LNCAP (cell line): ENCODE measurements at regions not wholly inside any gene's neighbourhood (a gene's known extent, or its start where the extent isn't known, plus 50 kb on each side); places are given as distances from the start of the nearest gene placed in this dataset.

Source experiments
- TF ChIP-seq, protein P1 (sequence below): fragments of 450-650 bp; IDR thresholded peaks from 2 replicates; pipeline ENCODE4 v1.5.1; 2017; ENCODE audit warnings: mild to moderate bottlenecking

DNA sequence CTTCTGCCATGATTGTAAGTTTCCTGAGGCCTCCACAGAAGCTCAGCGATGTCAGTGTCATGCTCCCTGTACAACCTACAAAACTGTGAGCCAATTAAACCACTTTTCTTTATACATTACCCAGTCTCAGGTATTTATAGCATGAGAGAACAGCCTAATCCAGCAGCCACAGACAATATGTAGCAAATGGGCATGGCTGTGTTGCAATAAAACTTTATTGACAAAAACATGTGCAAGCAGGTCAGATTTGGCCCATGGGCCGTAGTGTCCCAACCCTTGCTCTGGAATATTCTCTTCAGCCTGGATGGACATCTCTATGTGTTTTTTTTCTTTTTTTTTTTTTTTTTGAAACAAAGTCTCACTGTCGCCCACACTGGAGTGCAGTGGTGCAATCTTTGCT is 60.9 kb upstream of the EEF2KMT start:
- TF ChIP-seq, protein P1, sequence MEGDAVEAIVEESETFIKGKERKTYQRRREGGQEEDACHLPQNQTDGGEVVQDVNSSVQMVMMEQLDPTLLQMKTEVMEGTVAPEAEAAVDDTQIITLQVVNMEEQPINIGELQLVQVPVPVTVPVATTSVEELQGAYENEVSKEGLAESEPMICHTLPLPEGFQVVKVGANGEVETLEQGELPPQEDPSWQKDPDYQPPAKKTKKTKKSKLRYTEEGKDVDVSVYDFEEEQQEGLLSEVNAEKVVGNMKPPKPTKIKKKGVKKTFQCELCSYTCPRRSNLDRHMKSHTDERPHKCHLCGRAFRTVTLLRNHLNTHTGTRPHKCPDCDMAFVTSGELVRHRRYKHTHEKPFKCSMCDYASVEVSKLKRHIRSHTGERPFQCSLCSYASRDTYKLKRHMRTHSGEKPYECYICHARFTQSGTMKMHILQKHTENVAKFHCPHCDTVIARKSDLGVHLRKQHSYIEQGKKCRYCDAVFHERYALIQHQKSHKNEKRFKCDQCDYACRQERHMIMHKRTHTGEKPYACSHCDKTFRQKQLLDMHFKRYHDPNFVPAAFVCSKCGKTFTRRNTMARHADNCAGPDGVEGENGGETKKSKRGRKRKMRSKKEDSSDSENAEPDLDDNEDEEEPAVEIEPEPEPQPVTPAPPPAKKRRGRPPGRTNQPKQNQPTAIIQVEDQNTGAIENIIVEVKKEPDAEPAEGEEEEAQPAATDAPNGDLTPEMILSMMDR: no peak
